GM19455 (cell line): ENCODE measurements at regions not wholly inside any gene's neighbourhood (a gene's known extent, or its start where the extent isn't known, plus 50 kb on each side); places are given as distances from the start of the nearest gene placed in this dataset.
"Not testable (repeated sequence)": the region's sequence is repeated elsewhere in the genome, so short reads cannot be mapped to it uniquely, and the experiment has no call there.

Source experiments
- ATAC-seq: cut with Tn5 transposase; IDR thresholded peaks from one replicate; pipeline ENCODE4 v1.9.1; 2021; ENCODE audit not compliant: unreplicated experiment

DNA sequence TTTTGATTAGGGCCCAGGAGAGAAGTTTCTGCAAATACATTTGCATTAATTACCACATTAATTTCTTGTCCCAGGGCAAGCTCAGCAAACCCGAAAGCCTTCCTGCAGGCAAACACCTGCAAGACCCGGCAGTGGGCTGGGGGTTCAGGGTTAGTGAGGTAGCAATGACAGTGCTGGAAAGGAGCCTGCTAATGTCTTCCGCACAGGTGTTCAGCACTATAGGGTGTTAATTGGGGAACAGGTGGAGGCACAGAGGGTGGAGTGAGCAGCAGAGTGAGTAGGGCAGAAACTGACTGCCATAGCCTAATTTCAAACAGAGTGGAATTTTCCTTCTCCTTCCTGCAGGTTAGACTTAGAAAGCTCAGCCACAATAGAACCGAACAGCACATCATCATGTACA is 50.9 kb upstream of the UBASH3B start:
- ATAC-seq, result no peak

DNA sequence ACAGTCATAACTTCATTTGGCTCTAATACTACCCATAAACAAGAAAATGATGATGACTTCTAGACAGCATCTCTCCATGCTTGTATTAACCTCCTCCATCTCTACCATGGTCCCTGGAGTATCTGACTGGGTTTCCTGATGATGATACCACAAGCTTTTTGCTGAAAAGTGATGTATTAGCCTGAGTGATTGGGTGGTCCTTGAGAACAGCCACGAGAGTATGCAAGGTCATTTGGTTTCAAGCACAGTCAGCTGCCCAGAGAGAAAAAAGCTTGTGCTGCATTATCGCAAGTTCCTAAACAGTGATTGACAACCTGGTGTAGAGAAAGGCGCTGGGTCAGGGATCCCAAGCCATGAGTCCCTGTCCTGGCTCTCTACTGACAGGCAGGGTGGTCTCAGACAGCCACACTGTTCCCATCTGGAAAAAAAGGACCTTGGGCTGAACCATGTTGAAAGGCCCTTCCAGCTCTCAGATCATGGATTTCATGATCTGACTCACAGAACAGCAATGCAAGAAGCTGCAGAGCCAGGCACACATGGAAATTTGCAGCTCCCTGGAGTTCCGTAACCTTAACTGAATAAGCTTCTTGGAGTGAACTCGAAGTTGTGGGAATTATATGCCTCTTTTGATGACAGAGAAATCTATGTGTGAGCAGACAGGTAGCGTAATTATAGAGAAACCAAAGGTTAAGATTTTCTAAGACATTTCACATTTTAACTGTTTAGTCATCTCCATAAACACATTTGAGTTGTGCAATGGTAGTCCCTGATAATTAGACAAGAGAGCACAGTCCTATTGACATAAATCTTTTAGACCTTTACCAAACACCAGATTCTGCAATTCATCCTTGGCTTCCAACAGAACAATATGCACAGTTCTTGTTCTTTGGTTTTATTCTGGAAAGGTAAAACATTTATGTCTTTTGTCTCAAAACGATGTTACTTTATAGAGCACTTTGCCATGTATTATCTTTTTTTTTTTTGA is 54.1 kb upstream of the UBASH3B start:
- ATAC-seq, result no peak

DNA sequence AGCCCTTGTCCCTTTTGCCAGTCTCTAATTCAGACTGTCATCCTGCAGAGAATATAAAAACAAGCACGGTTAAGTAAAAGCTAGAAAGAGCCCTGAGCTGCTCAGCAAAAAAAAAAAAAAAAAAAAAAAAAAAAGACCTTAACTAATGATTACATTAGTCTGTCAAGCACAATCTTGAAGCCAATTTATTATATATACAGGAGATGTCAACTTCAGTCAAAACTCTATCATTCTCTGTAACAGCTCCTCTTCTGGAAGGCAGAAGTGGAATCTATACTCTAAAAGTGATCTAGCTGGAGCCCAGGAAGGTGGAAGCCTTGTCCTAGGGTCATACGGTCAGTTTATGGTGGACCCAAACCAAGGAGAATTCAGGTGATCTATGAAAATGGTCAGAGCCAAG is 55.2 kb upstream of the UBASH3B start:
- ATAC-seq, result no peak

DNA sequence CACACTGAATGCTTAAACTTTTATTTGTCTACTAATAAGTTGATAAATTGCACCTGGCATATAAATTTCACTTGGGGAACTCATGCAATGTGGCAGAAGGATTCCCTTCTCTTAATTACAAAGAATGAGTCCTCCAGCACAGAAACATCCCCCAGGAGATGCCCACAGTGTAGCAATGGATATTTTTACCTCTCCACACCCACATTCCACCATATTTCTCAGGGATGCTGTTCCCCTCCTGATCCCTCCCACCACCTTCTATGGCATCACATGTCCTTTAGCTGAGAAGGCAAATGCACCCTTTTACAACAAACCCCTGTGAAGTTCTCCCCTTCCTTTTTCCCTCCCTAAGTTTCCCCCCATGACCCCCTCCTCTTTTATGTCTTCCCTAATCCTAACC is 56.1 kb upstream of the UBASH3B start:
- ATAC-seq, result no peak

DNA sequence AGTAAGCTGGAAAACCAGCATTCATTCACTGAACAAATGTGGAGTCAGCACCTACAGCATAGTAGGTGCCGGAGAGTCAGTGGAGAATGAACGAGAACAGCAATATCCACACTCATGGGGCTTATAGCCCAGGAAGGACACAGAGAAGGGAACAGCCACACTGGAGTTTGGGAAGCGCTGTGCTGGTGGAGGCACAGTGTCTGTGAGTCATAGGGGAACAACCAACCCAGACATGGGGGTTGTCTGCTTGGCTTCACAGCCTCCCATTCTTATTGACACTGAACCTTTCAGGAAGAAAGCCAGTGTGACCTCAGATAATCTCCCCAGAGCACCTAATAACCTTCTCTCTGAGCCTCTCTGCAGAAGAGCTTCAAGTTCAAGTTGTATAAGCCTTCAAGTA is 56.6 kb upstream of the UBASH3B start:
- ATAC-seq, result no peak

DNA sequence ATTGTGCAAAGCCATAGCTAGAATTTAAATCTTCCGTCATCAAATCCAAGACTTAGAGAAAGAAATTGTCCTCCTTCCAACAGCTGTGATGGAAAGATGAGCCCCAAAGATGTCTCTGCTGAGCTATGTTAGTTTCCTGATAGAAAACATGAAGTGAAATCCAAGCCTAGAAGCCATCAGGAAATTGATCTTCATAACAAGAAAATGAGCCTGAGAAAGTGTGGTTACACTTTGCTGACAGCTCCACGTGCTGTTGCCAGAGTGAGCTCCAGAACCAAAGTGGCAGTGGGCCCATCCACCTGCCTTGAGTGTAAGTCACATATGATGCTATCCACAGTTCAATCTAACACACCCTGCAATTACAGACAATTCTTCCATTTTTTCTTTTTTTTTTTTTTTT is 58.0 kb upstream of the UBASH3B start:
- no peak for ATAC-seq

DNA sequence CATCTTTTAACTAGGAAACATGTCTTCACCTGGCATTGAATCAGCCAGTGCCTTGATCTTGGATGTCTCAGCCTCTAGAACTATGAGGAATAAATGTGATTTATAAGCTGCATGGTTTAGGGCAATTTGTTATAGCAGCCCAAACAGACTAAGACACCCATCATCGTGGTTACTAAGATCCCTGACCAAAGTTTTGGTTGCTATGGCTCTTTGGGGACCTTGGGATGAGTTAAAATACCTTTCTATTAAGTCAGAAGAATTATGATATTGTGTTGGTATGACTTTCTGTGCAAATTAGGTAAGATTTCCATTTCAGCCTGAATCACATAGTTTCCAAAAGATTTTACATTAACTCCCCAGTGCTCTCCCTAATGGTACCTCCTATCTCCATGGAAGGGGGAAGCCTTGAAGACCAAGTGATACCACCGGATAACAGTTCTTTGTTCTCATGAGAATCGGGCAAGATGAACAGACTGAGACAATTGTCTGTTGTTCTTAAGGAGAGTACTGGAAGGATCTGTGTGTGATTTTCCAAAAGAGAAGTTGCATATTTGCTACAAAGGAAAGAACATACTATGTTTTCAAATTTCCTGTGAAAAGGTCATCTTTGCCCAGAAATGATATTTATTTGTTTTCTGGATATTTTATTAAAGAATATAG is 60.4 kb upstream of the UBASH3B start:
- no peak for ATAC-seq

DNA sequence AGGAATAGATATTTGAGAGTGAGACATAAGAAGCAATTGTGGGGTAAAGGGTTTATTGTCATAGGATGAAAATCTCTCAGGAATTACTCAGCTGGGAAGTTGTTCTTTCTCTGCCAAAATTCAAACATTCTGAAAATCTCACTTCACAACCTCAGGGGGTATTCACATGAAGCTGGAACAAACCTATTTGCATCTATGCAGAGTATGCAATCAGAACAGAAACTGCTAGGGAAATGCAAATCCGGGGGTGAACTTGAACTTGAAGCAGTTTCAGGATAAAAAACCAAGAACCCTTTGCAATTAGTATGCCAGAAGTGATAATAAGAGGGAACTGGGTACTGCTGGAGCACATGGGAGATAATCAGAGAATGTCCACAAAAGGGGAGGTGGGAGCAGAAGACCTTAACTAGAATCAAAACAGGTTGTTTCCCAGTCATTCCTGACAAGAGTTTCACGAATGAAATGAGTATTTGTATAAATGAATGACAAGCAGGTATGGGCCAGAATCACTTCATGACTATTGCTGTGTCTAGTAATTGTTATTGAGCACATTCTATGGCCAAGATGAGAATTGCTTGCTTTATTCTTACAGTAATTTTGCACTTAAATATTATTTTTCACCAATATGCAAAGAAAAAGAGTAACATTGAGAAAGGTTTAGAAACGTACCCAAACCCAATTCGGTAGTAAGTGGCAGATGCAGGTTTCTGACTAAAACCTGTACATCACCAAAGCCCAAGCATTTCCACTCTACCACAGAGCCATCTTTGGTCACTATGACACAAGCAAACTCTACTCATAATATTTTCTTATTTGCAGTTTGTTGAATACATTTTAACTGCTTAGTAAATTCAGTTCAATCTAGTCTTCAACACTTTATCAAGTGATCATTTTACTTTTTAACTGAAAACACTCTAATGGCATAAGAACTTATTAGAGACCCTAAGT is 61.8 kb upstream of the UBASH3B start:
- ATAC-seq, result no peak

DNA sequence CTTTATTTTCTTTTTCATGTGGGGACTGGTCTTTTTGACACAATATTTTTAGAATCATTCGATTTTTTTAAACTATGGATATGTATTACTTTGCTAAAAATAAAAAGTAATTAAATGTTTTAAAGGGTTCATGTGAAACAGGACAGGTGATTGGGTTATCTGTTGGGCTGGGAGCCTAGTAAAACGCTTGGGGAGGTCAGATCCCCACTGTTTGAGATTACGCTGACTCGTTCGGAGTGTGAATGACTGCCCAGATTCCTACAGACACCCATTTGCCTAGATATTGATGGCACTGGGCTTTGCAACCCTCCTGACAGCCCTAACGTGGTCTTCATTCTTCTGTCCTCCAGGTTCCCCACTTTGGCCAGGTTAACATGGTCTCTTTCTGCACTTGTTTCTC is 62.9 kb upstream of the UBASH3B start:
- ATAC-seq, result no peak

DNA sequence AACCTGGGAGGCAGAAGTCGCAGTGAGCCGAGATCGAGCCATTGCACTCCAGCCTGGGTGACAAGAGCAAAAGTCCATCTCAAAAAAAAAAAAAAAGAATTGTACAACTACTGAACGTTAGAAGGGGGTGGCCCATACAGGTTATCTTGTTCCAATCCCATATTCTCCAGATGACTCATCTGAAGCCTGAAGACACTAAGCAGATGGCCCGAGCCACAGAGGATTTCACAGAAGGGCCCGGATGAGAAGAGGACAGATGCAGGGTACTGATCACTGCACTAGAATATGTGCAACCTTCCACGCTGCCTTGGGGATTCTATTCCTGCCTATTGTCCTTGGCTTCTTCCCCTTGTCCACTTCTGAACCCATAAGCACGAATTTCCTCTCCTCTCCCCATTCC is 70.9 kb upstream of the UBASH3B start:
- no peak for ATAC-seq

DNA sequence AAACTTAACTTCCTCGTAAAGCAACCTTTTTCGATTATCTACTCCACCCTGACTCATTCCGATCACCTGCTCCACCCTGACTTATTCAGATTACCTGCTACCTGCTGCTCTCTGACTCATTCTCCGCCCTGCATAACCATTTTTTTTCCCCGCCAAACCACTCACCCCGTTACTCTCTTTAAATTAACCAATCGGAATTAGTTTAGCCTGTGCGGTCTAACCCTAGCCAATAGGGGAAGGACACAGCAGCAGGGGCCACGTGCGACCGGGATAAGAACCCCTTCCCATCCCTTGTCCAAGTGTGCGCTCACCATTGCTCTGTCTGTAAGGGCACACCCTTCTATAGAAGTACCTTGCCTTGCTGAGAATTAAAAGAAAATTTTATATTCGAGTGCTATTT is 75.5 kb upstream of the UBASH3B start:
- not testable (repeated sequence) for ATAC-seq

DNA sequence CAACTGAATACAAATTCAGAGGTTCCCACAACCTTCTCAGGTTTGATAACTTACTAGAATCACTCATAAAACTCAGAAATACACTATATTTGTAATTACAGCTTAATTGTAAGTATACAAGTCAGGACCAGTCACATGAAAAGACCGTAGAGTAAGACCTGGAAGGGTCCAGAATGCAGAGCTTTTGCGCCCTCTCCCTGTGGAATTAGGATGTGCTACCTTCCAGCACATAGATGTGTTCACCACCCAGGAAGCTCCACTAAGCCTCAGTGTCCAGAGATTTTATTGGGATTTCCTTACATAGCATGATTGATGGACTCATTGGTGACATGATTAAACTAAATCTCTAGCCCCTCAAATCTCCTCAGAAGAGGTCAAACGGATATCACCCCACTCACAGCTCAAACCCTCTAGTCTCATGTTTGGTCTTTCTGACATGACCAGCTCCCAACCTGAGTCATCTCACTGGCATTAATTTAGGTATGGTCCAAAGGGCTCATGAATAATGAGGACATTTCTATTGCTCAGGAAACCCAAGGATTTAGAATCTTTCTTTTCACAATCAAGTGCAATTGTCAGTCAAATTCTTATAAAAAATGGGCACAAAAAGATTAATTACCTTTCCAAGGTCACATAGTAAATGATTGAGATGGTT is 77.2 kb upstream of the UBASH3B start:
- ATAC-seq, result no peak

DNA sequence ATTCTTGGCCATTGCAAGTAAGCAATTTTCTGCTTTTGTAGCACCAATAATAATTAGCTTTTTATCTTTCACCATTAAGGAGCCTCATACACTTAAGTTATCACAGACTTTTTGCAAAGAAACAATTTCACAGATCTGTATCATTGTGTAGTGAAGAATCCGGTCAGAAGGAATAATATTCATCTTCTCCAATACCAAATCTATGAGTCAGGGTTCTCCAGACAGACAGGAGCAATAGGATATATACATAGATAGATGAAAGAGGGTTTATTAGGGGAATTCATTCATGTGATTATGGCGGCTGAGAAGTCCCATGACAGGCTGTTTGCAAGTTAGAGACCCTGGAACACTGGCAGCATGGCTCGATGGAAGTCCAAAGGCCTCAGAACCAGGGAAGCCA is 82.9 kb upstream of the UBASH3B start:
- no peak for ATAC-seq

DNA sequence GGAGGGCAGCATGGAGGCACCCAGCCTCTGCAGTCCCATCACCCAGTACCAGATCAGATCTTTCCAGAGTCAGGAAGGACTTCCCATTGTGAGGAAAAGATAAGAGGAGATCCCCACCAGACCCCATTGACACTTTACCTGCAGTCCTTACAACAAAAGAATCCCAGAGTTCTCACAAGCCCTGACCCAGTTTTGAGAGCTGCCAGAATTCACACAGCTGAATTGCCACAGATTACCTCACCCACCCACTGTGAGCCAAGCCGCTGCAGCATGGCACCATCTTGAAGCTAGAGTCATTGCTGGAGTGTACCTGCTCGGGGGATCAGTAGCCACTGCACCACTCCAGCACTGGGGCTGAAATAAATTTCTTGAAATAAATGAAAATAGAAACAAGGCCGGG is 91.8 kb upstream of the UBASH3B start:
- ATAC-seq, result no peak

DNA sequence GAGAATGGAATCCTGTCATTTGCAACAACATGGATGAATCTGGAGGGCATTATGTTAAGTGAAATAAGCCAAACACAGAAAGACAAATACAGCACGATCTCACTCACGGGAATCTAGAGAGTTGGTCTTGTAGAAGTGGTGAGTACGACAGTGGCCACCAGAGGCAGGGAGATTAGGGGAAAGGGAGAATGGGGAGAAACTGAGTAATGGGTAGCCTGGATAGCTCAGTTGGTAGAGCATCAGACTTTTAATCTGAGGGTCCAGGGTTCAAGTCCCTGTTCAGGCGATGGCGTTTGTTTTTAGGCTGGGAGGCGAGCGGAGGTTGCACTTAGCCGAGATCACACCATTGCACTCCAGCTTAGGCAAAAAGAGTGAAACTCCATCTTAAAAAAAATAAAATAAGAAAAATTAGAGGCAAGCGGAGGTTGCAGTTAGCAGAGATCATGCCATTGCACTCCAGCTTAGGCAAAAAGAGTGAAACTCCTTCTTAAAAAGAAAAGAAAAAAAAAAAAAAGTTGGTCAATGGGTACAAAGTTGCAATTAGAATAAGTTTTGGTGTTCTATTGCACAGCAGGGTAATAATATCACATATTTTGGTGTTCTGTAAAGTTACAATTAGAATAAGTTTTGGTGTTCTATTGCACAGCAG is 95.7 kb upstream of the UBASH3B start:
- no peak for ATAC-seq

DNA sequence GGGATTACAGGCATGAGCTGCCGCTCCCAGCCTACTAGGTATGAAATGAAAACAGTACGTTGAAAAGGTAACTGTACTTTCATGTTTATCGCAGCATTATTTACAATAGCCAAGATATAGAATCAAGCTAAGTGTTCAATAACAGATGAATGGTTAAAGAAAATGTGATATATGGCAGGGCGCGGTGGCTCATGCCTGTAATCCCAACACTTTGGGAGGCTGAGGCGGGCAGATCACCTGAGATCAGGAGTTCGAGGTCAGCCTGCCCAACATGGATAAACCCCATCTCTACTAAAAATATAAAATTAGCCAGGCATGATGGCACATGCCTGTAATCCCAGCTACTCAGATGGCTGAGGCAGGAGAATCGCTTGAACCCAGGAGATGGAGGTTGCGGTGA is 96.3 kb upstream of the UBASH3B start:
- ATAC-seq, result not testable (repeated sequence)

DNA sequence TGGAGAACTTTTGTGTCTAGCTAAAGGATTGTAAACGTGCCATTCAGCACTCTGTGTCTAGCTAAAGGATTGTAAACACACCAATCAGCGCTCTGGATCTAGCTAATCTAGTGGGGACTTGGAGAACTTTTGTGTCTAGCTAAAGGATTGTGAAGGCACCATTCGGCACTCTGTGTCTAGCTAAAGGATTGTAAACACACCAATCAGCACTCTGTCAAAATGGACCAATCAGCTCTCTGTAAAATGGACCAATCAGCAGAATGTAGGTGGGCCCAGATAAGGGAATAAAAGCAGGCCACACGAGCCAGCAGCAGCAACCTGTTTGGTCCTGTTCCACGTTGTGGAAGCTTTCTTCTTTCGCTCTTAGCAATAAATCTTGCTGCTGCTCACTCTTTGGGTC is 98.4 kb upstream of the UBASH3B start:
- not testable (repeated sequence) for ATAC-seq

DNA sequence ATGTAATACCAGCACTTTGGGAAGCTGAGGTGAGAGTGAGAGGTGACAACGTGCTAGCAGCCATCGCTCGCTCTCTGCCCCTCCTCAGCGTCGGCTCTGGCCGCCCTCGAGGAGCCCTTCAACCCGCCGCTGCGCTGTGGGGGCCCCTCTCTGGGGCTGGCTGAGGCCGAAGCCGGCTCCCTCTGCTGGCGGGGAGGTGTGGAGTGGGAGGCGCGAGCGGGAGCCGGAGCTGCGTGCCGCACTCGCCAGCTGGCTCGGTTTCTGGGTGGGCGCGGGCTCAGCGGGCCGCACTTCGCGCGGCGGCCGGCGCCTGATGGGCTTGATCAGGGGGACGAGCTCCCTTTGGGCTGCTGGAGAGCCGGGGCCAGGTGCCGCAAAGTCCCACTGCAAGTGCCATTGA is 98.9 kb upstream of the UBASH3B start:
- no peak for ATAC-seq

DNA sequence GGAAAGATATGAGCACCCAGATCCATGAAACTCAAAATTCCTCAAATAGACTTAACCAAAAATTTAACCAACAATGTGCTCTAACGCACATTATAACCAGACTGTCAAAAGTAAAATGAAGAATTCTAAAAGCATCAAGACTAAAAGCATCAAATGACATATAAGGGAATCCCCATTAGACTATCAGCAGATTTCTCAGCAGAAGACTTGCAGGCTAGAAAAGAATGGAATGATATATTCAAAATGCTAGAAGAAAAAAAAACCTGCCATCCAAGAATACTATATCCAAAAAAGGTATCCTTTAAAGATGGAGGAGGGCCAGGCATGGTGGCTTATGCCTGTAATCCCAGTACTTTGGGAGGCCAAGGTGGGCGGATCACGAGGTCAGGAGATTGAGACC is 117.5 kb upstream of the UBASH3B start:
- no peak for ATAC-seq

DNA sequence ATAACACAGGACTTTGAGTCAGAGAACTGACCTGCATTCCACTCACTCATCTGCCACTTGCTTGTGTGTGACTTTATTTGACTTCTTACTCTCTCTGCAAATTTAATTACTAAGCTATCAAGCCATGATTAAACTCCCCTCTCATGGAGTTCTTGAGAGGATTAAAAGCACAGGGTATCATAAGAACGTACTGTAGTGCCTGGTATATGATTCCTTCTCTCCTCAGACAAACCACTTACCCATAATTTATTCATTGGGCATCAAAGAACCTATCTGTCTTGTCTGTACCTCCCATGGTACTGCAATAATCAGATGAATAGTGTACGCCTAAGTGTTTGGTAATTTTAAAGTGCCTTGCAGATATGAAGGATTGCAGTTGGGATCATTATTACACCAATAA is 130.6 kb upstream of the UBASH3B start:
- no peak for ATAC-seq
